H1 (cell line): ENCODE measurements at regions not wholly inside any gene's neighbourhood (a gene's known extent, or its start where the extent isn't known, plus 50 kb on each side); places are given as distances from the start of the nearest gene placed in this dataset.

Experiments
- TF ChIP-seq, protein P1 (sequence below): fragments of 300-600 bp; sonication (generic); IDR thresholded peaks from 2 replicates; pipeline ENCODE4 v1.7.1; 2012; ENCODE audit warnings: low read length, moderate library complexity, mild to moderate bottlenecking, inconsistent platforms; ENCODE audit not compliant: insufficient replicate concordance

DNA sequence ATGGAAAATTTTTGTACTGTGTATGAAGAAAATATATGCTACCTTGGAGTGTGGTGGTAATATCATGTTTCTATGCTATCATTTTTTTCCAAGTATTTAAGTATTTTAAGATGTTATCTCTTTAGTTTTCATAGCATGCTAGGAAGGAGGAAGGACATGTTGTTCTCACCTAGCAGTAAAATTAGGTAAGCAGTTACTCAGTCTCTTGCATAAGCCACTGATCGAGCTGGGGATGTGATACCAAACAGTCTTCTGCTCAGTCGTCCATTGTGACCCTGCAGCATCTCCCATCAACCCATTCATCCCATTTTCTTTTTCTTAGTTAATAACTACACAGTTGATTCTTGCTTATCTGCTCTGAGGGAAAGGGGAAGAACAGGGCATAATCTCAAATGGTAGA is 130.6 kb downstream of the KLF5 start (continued):
- TF ChIP-seq, protein P1, sequence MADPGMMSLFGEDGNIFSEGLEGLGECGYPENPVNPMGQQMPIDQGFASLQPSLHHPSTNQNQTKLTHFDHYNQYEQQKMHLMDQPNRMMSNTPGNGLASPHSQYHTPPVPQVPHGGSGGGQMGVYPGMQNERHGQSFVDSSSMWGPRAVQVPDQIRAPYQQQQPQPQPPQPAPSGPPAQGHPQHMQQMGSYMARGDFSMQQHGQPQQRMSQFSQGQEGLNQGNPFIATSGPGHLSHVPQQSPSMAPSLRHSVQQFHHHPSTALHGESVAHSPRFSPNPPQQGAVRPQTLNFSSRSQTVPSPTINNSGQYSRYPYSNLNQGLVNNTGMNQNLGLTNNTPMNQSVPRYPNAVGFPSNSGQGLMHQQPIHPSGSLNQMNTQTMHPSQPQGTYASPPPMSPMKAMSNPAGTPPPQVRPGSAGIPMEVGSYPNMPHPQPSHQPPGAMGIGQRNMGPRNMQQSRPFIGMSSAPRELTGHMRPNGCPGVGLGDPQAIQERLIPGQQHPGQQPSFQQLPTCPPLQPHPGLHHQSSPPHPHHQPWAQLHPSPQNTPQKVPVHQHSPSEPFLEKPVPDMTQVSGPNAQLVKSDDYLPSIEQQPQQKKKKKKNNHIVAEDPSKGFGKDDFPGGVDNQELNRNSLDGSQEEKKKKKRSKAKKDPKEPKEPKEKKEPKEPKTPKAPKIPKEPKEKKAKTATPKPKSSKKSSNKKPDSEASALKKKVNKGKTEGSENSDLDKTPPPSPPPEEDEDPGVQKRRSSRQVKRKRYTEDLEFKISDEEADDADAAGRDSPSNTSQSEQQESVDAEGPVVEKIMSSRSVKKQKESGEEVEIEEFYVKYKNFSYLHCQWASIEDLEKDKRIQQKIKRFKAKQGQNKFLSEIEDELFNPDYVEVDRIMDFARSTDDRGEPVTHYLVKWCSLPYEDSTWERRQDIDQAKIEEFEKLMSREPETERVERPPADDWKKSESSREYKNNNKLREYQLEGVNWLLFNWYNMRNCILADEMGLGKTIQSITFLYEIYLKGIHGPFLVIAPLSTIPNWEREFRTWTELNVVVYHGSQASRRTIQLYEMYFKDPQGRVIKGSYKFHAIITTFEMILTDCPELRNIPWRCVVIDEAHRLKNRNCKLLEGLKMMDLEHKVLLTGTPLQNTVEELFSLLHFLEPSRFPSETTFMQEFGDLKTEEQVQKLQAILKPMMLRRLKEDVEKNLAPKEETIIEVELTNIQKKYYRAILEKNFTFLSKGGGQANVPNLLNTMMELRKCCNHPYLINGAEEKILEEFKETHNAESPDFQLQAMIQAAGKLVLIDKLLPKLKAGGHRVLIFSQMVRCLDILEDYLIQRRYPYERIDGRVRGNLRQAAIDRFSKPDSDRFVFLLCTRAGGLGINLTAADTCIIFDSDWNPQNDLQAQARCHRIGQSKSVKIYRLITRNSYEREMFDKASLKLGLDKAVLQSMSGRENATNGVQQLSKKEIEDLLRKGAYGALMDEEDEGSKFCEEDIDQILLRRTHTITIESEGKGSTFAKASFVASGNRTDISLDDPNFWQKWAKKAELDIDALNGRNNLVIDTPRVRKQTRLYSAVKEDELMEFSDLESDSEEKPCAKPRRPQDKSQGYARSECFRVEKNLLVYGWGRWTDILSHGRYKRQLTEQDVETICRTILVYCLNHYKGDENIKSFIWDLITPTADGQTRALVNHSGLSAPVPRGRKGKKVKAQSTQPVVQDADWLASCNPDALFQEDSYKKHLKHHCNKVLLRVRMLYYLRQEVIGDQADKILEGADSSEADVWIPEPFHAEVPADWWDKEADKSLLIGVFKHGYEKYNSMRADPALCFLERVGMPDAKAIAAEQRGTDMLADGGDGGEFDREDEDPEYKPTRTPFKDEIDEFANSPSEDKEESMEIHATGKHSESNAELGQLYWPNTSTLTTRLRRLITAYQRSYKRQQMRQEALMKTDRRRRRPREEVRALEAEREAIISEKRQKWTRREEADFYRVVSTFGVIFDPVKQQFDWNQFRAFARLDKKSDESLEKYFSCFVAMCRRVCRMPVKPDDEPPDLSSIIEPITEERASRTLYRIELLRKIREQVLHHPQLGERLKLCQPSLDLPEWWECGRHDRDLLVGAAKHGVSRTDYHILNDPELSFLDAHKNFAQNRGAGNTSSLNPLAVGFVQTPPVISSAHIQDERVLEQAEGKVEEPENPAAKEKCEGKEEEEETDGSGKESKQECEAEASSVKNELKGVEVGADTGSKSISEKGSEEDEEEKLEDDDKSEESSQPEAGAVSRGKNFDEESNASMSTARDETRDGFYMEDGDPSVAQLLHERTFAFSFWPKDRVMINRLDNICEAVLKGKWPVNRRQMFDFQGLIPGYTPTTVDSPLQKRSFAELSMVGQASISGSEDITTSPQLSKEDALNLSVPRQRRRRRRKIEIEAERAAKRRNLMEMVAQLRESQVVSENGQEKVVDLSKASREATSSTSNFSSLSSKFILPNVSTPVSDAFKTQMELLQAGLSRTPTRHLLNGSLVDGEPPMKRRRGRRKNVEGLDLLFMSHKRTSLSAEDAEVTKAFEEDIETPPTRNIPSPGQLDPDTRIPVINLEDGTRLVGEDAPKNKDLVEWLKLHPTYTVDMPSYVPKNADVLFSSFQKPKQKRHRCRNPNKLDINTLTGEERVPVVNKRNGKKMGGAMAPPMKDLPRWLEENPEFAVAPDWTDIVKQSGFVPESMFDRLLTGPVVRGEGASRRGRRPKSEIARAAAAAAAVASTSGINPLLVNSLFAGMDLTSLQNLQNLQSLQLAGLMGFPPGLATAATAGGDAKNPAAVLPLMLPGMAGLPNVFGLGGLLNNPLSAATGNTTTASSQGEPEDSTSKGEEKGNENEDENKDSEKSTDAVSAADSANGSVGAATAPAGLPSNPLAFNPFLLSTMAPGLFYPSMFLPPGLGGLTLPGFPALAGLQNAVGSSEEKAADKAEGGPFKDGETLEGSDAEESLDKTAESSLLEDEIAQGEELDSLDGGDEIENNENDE: no peak
